H1 (cell line): ENCODE measurements at regions not wholly inside any gene's neighbourhood (a gene's known extent, or its start where the extent isn't known, plus 50 kb on each side); places are given as distances from the start of the nearest gene placed in this dataset.

Experiments used
- CTCF ChIA-PET: fragments of 300-600 bp; sonication (Branson Sonifier 250); formaldehyde crosslinking; loops from one replicate; lab custom pipeline; 2021; ENCODE audit not compliant: partially characterized antibody; lab: Charles Lee
- POLR2A ChIA-PET: fragments of 300-600 bp; sonication (Branson Sonifier 250); formaldehyde crosslinking; loops from one replicate; lab custom pipeline; 2021; ENCODE audit warnings: inconsistent platforms; ENCODE audit not compliant: partially characterized antibody; lab: Charles Lee
- DNase-seq, 2 experiments: peaks; one replicate each; pipeline versions ENCODE4 v3.0.0 to v3.0.0-alpha.2; 2010 to 2022; ENCODE audit warnings: low spot score in 2 of 2, low read depth in 1 of 2, mixed read lengths in 1 of 2
- FAIRE-seq: peaks from 2 replicates; lab custom pipeline; 2011; peaks lifted over from hg19 to GRCh38; lab: Jason Lieb, UNC
- H2AFZ ChIP-seq: 2 replicates; pipeline ENCODE4 v1.8.1; 2012; ENCODE audit warnings: low read length, inconsistent platforms
- H2AK5ac ChIP-seq: 2 replicates; pipeline ENCODE4 v1.6.1; 2013; ENCODE audit warnings: low read depth, low read length
- H2BK120ac ChIP-seq: replicated peaks from 2 replicates; pipeline ENCODE3; 2013; ENCODE audit warnings: low read depth, low read length, inconsistent platforms
- H2BK12ac ChIP-seq: 2 replicates; pipeline ENCODE4 v1.6.1; 2013; ENCODE audit warnings: low read depth, low read length
- H2BK15ac ChIP-seq: 2 replicates; pipeline ENCODE4 v1.6.1; 2013; ENCODE audit warnings: low read length
- H2BK20ac ChIP-seq: 2 replicates; pipeline ENCODE4 v1.6.1; 2013; ENCODE audit warnings: low read length
- H2BK5ac ChIP-seq: 2 replicates; pipeline ENCODE4 v1.6.1; 2013; ENCODE audit warnings: low read depth, low read length
- H3K14ac ChIP-seq: 2 replicates; pipeline ENCODE4 v1.6.1; 2013; ENCODE audit warnings: inconsistent platforms; ENCODE audit not compliant: insufficient read length
- H3K18ac ChIP-seq: 2 replicates; pipeline ENCODE4 v1.6.1; 2013; ENCODE audit warnings: low read length; ENCODE audit errors: extremely low read depth
- H3K23ac ChIP-seq: 2 replicates; pipeline ENCODE4 v1.6.1; 2013; ENCODE audit warnings: inconsistent platforms; ENCODE audit not compliant: insufficient read length
- H3K23me2 ChIP-seq: 2 replicates; pipeline ENCODE4 v1.6.1; 2013; ENCODE audit warnings: low read depth, low read length
- H3K27ac ChIP-seq: 2 replicates; pipeline ENCODE4 v1.6.1; 2011; ENCODE audit warnings: low read depth, low read length, inconsistent platforms
- H3K27me3 ChIP-seq, 4 experiments: replicated peaks in 1 of 4; 1 replicate in 1 of 4; 2 replicates in 3 of 4; pipeline versions ENCODE4 v1.6.1 to v1.8.1; 2011 to 2013; ENCODE audit warnings: low read length in 3 of 4, mild to moderate bottlenecking in 3 of 4, inconsistent platforms in 2 of 4, mixed read lengths in 2 of 4, moderate library complexity in 1 of 4; ENCODE audit not compliant: control insufficient read depth in 3 of 4, insufficient read depth in 3 of 4; ENCODE audit errors: extremely low read depth in 1 of 4
- H3K36me3 ChIP-seq, 4 experiments: 2 replicates each; pipeline versions ENCODE4 v1.6.1 to v1.8.1; 2011 to 2013; ENCODE audit warnings: mild to moderate bottlenecking in 4 of 4, low read length in 3 of 4, moderate library complexity in 2 of 4, control low read depth in 1 of 4, inconsistent platforms in 1 of 4; ENCODE audit not compliant: insufficient read depth in 4 of 4, control insufficient read depth in 2 of 4
- H3K4ac ChIP-seq: replicated peaks from 2 replicates; pipeline ENCODE3; 2013; ENCODE audit warnings: low read length, low read depth, mixed read lengths, inconsistent platforms; ENCODE audit not compliant: insufficient read length
- H3K4me1 ChIP-seq, 4 experiments: replicated peaks in 1 of 4; 1 replicate in 1 of 4; 2 replicates in 3 of 4; pipeline versions ENCODE4 v1.6.1 to v1.8.1; 2011 to 2013; ENCODE audit warnings: low read length in 3 of 4, inconsistent platforms in 2 of 4, mixed read lengths in 1 of 4; ENCODE audit not compliant: insufficient read depth in 4 of 4, control insufficient read depth in 3 of 4
- H3K4me2 ChIP-seq, 2 experiments: 2 replicates each; pipeline versions ENCODE4 v1.6.1 to v1.8.1; 2011 to 2013; ENCODE audit warnings: low read depth in 2 of 2, low read length in 2 of 2, control low read depth in 1 of 2, inconsistent platforms in 1 of 2, mild to moderate bottlenecking in 1 of 2; ENCODE audit not compliant: insufficient read depth in 1 of 2
- H3K4me3 ChIP-seq, 4 experiments: fragments of 200-600, 300-600 bp in 1 of 4; sonication (generic), shearing (Covaris generic), sonication (Bioruptor Twin) in 1 of 4; 2 replicates each; pipeline versions ENCODE4 v1.5.1 to v1.8.1; 2011 to 2016; ENCODE audit warnings: low read length in 4 of 4, low read depth in 3 of 4, control low read depth in 2 of 4, inconsistent platforms in 2 of 4, mild to moderate bottlenecking in 2 of 4, mixed read lengths in 1 of 4, moderate library complexity in 1 of 4; ENCODE audit not compliant: insufficient read depth in 2 of 4; ENCODE audit errors: extremely low read depth in 1 of 4
- H3K56ac ChIP-seq: replicated peaks from 2 replicates; pipeline ENCODE3; 2013; ENCODE audit warnings: low read depth, mild to moderate bottlenecking, mixed read lengths, low read length, inconsistent platforms; ENCODE audit not compliant: insufficient read length
- H3K79me1 ChIP-seq: 2 replicates; pipeline ENCODE4 v1.6.1; 2013; ENCODE audit warnings: low read depth, low read length, control low read depth
- H3K79me2 ChIP-seq, 2 experiments: 2 replicates each; pipeline versions ENCODE4 v1.6.1 to v1.8.1; 2012 to 2013; ENCODE audit warnings: low read length in 2 of 2, mild to moderate bottlenecking in 2 of 2, inconsistent platforms in 1 of 2; ENCODE audit not compliant: insufficient read depth in 2 of 2, control insufficient read depth in 1 of 2
- H3K9ac ChIP-seq, 4 experiments: replicated peaks in 1 of 4; 1 replicate in 1 of 4; 2 replicates in 3 of 4; pipeline versions ENCODE4 v1.6.1 to v1.8.1; 2011 to 2013; ENCODE audit warnings: low read depth in 3 of 4, low read length in 3 of 4, control low read depth in 2 of 4, mild to moderate bottlenecking in 2 of 4, moderate library complexity in 2 of 4, inconsistent platforms in 1 of 4; ENCODE audit errors: extremely low read depth in 1 of 4
- H3K9me3 ChIP-seq, 2 experiments: 2 replicates each; pipeline versions ENCODE4 v1.6.1 to v1.8.1; 2012 to 2013; ENCODE audit warnings: mild to moderate bottlenecking in 2 of 2, moderate library complexity in 2 of 2, control low read depth in 1 of 2, inconsistent platforms in 1 of 2, low read depth in 1 of 2, low read length in 1 of 2, mixed read lengths in 1 of 2; ENCODE audit not compliant: insufficient read depth in 2 of 2
- H4K20me1 ChIP-seq, 2 experiments: replicated peaks in 1 of 2; 2 replicates each; pipeline versions ENCODE3 to v1.8.1; 2011 to 2013; ENCODE audit warnings: inconsistent platforms in 2 of 2, low read length in 2 of 2, mild to moderate bottlenecking in 1 of 2; ENCODE audit not compliant: insufficient read depth in 2 of 2, control insufficient read depth in 1 of 2
- H4K5ac ChIP-seq: 2 replicates; pipeline ENCODE4 v1.6.1; 2013; ENCODE audit warnings: low read length, low read depth, mixed read lengths, inconsistent platforms; ENCODE audit not compliant: insufficient read length
- H4K8ac ChIP-seq: 2 replicates; pipeline ENCODE4 v1.8.0; 2013; ENCODE audit warnings: mild to moderate bottlenecking, moderate library complexity, low read length, inconsistent platforms; ENCODE audit not compliant: insufficient read depth; ENCODE audit errors: extremely low read depth
- H4K91ac ChIP-seq: replicated peaks from 2 replicates; pipeline ENCODE3; 2013; ENCODE audit warnings: low read length, mixed read lengths, inconsistent platforms; ENCODE audit not compliant: insufficient read length
- ASH2L ChIP-seq: fragments of 200-600, 300-600 bp; sonication (generic); IDR thresholded peaks from one replicate; pipeline ENCODE4 v1.7.1; 2017; ENCODE audit warnings: low read length
- BCL11A ChIP-seq, 2 experiments: IDR thresholded peaks; one replicate each; pipeline ENCODE4 v1.6.1; 2011; ENCODE audit warnings: low read depth in 2 of 2, low read length in 2 of 2, mild to moderate bottlenecking in 2 of 2
- CBX5 ChIP-seq: fragments of 300-800, 300-1000 bp; sonication (generic); IDR thresholded peaks from 2 replicates; pipeline ENCODE4 v1.7.1; 2016; ENCODE audit warnings: antibody characterized with exemption, low read length, low read depth
- CHD1 ChIP-seq: IDR thresholded peaks from 2 replicates; pipeline ENCODE4 v1.6.1; 2012; ENCODE audit warnings: low read depth, low read length, improper control_type of control experiment
- GTF2F1 ChIP-seq: IDR thresholded peaks from 2 replicates; pipeline ENCODE4 v1.6.1; 2012; ENCODE audit warnings: low read depth, low read length, improper control_type of control experiment, borderline replicate concordance
- KDM4A ChIP-seq: IDR thresholded peaks from one replicate; pipeline ENCODE4 v1.7.1; 2012; ENCODE audit warnings: low read depth, mild to moderate bottlenecking, moderate library complexity, low read length, inconsistent platforms; ENCODE audit not compliant: severe bottlenecking
- NANOG ChIP-seq: IDR thresholded peaks from 2 replicates; pipeline ENCODE4 v1.6.1; 2011; ENCODE audit warnings: low read length, low read depth, mild to moderate bottlenecking, inconsistent platforms; ENCODE audit not compliant: insufficient read depth, poor library complexity, severe bottlenecking
- RNF2 ChIP-seq: fragments of 200-900, 300-1000 bp; sonication (generic); IDR thresholded peaks from 2 replicates; pipeline ENCODE4 v1.7.1; 2016; ENCODE audit warnings: borderline replicate concordance, low read depth, mild to moderate bottlenecking, antibody characterized with exemption, low read length; ENCODE audit not compliant: poor library complexity, severe bottlenecking; ENCODE audit errors: missing control alignments
- RXRA ChIP-seq: IDR thresholded peaks from 2 replicates; pipeline ENCODE4 v1.6.1; 2011; ENCODE audit warnings: low read depth, mild to moderate bottlenecking, low read length, moderate library complexity; ENCODE audit not compliant: insufficient read depth
- SRF ChIP-seq: IDR thresholded peaks from 2 replicates; pipeline ENCODE4 v1.6.1; 2011; ENCODE audit warnings: mild to moderate bottlenecking, low read depth, low read length, moderate library complexity
- TAF7 ChIP-seq: optimal IDR thresholded peaks from 2 replicates; pipeline ENCODE3; 2011; ENCODE audit warnings: low read depth, mild to moderate bottlenecking, inconsistent platforms, low read length, moderate library complexity, borderline replicate concordance
- WGBS, 2 experiments: shearing (Covaris generic) in 1 of 2; methylation state at CpG; one replicate each; pipeline versions ENCODE4 v1.1.6 to v1.1.7; 2013 to 2015; ENCODE audit warnings: low lambda C conversion rate in 2 of 2, mixed read lengths in 2 of 2, inconsistent platforms in 1 of 2, low coverage in 1 of 2, missing lambda C conversion rate in 1 of 2; ENCODE audit not compliant: insufficient replicate concordance in 2 of 2, insufficient coverage in 1 of 2, insufficient read length in 1 of 2; ENCODE audit errors: extremely low coverage in 1 of 2, missing lambda C conversion rate in 1 of 2; 5-methylcytosine and 5-hydroxymethylcytosine counted together

GRCh38 chrY:15289821-15290220, 765.5 kb downstream of the NLGN4Y start:
- WGBS, 2 experiments = 95% methylated on average over 2 of the region's 2 CpGs; no CpG with 5 or more reads in 1 of the 2 experiments
- H2BK20ac ChIP-seq = no peak overlapping the region
- CTCF ChIA-PET = no interaction called here

More at GRCh38 chrY:15289821-15290220, 765.5 kb downstream of the NLGN4Y start:
- no peaks in the 10 kb centered on the region for H3K79me1 ChIP-seq
- no peak overlapping the region for H2BK15ac ChIP-seq
- no peak overlapping the region for H2BK120ac ChIP-seq
- H3K23me2 ChIP-seq = no peaks in the 10 kb centered on the region
- no peaks in the 10 kb centered on the region for H3K79me2 ChIP-seq
- H2AK5ac ChIP-seq = no peak overlapping the region
- H3K4ac ChIP-seq = no peak overlapping the region
- no peak overlapping the region for H3K4me3 ChIP-seq
- H3K27ac ChIP-seq = no peak overlapping the region
- no peak overlapping the region for H4K91ac ChIP-seq
- H3K4me1 ChIP-seq = no peaks in the 10 kb centered on the region
- TF ChIP-seq NANOG (no peak), RXRA (no peak), TAF7 (no peak), SRF (no peak), ASH2L (no peak), GTF2F1 (no peak), CHD1 (no peak), CBX5 (no peak), RNF2 (no peak), BCL11A (IDR thresholded peaks at IDR 0.05; ENCODE audit: low read depth in 2 of 2, low read length in 2 of 2) (no peak), KDM4A (no peak)
- H2BK5ac ChIP-seq = no peak overlapping the region
- H3K4me2 ChIP-seq = no peak overlapping the region
- no peak overlapping the region for H3K56ac ChIP-seq
- no peak overlapping the region for H3K18ac ChIP-seq
- DNase-seq = no peak
- no peak overlapping the region for H3K14ac ChIP-seq
- no peaks in the 10 kb centered on the region for H4K20me1 ChIP-seq
- no peak overlapping the region for H2AFZ ChIP-seq
- no peaks in the 10 kb centered on the region for H3K27me3 ChIP-seq
- no peak for FAIRE-seq
- H2BK12ac ChIP-seq = no peak overlapping the region
- H3K23ac ChIP-seq = no peak overlapping the region
- H4K5ac ChIP-seq = no peak overlapping the region
- H3K36me3 ChIP-seq = no peaks in the 10 kb centered on the region
- H3K9ac ChIP-seq = no peak overlapping the region
- no peak overlapping the region for H4K8ac ChIP-seq
- POLR2A ChIA-PET = no interaction called here
- no peaks in the 10 kb centered on the region for H3K9me3 ChIP-seq
